HepG2 (cell line): ENCODE measurements at regions not wholly inside any gene's neighbourhood (a gene's known extent, or its start where the extent isn't known, plus 50 kb on each side); places are given as distances from the start of the nearest gene placed in this dataset.

ENCODE experiments used
- FOXK2 ChIP-seq: fragments of 450-650 bp; IDR thresholded peaks from 2 replicates; pipeline ENCODE4 v1.6.1; 2016
- JUND ChIP-seq: sonication (generic); formaldehyde crosslinking; IDR thresholded peaks from 2 replicates; pipeline ENCODE4 v1.8.0; 2022; ENCODE audit warnings: mild to moderate bottlenecking, missing genetic modification reagents
- POLR2A ChIP-seq, 2 experiments: IDR thresholded peaks; 2 replicates each; pipeline ENCODE4 v1.6.1; 2011; ENCODE audit warnings: low read depth in 2 of 2, low read length in 2 of 2, mild to moderate bottlenecking in 1 of 2, moderate library complexity in 1 of 2; ENCODE audit not compliant: insufficient read depth in 1 of 2
- SIN3A ChIP-seq: IDR thresholded peaks from 2 replicates; pipeline ENCODE4 v1.6.1; 2011; ENCODE audit warnings: low read depth, mild to moderate bottlenecking, control low read depth, low read length, borderline replicate concordance

DNA sequence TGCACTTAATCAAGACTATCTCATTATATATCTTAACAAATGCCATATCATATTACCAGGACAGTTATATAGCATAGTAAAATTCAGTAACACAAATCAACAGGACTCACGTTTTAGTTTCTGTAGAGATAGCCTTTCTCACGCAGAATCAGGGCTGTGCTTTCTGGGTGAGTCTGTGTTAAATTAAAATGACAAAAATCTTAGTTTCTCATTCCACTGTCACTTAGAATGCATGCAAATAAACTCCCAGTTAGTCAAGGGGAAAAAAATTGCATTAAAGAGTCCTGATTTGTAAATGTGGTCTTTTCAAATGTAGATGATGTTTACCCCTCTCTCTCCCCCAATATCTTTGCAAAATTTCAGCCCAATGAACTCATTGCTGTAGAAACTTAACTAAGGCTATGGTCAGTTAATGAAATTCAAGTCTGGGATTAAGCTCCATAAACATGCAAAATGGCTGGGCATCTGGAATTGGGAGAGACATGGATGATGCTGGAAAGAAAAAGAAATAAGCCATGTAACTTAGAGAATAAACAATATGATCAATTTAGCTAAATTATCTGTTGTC, 77.8 kb upstream of the MGAT4C start:
- TF ChIP-seq POLR2A (IDR thresholded peaks at IDR 0.05; ENCODE audit: insufficient read depth in 1 of 2, low read depth in 2 of 2, low read length in 2 of 2), result no peak
- TF ChIP-seq SIN3A, result no peak
- no peak for TF ChIP-seq FOXK2
- no peak for TF ChIP-seq JUND (CRISPR knock-in tag)
